Colonic mucosa (tissue), 4 donors: ENCODE measurements at regions not wholly inside any gene's neighbourhood (a gene's known extent, or its start where the extent isn't known, plus 50 kb on each side); places are given as distances from the start of the nearest gene placed in this dataset.

ENCODE experiments used
- DNase-seq: peaks from one replicate; pipeline ENCODE4 v3.0.0-alpha.2; 2020
- H3K27ac ChIP-seq: fragments of 200-600 bp; one replicate; pipeline ENCODE4 v1.8.0; 2021
- H3K27me3 ChIP-seq: fragments of 200-600 bp; one replicate; pipeline ENCODE4 v1.8.0; 2021
- H3K36me3 ChIP-seq: fragments of 200-600 bp; one replicate; pipeline ENCODE4 v1.8.0; 2021
- H3K4me1 ChIP-seq: fragments of 200-600 bp; one replicate; pipeline ENCODE4 v1.8.0; 2021; ENCODE audit warnings: mild to moderate bottlenecking
- H3K4me3 ChIP-seq: fragments of 200-600 bp; one replicate; pipeline ENCODE4 v1.8.0; 2021
- H3K9ac ChIP-seq, 2 donors: one replicate each; pipeline ENCODE4 v1.7.0; 2013; ENCODE audit warnings: control low read depth in 2 of 2, low read depth in 2 of 2, low read length in 2 of 2
- H3K9me3 ChIP-seq: fragments of 200-600 bp; one replicate; pipeline ENCODE4 v1.8.0; 2021
- intact Hi-C: fragments of 100-400 bp; cut with DNase I; formaldehyde crosslinking; loops from one replicate; pipeline ENCODE4 v1.14.1; 2022
- TF ChIP-seq, protein P1 (sequence below): fragments of 200-600 bp; IDR thresholded peaks from one replicate; pipeline ENCODE4 v1.8.0; 2022; ENCODE audit warnings: antibody characterized with exemption, mild to moderate bottlenecking
- donor health status: healthy.
- donor health status: DM: no; HTN: no; CAD: no.
- donor health status: DM: no; HTN: no; CAD: no.

GRCh38 chr12:78403681-78404080, 460.9 kb upstream of the SYT1 start:
- no peaks in the 10 kb centered on the region for H3K4me1 ChIP-seq
- TF ChIP-seq, protein P1, sequence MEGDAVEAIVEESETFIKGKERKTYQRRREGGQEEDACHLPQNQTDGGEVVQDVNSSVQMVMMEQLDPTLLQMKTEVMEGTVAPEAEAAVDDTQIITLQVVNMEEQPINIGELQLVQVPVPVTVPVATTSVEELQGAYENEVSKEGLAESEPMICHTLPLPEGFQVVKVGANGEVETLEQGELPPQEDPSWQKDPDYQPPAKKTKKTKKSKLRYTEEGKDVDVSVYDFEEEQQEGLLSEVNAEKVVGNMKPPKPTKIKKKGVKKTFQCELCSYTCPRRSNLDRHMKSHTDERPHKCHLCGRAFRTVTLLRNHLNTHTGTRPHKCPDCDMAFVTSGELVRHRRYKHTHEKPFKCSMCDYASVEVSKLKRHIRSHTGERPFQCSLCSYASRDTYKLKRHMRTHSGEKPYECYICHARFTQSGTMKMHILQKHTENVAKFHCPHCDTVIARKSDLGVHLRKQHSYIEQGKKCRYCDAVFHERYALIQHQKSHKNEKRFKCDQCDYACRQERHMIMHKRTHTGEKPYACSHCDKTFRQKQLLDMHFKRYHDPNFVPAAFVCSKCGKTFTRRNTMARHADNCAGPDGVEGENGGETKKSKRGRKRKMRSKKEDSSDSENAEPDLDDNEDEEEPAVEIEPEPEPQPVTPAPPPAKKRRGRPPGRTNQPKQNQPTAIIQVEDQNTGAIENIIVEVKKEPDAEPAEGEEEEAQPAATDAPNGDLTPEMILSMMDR: no peak
- H3K27ac ChIP-seq: no peak overlapping the region
- no peak overlapping the region for H3K4me3 ChIP-seq
- intact Hi-C loops: no loop called here
- H3K27me3 ChIP-seq: no peaks in the 10 kb centered on the region
- no peak overlapping the region for H3K9ac ChIP-seq
- no peaks in the 10 kb centered on the region for H3K36me3 ChIP-seq
- no peaks in the 10 kb centered on the region for H3K9me3 ChIP-seq
- no peak for DNase-seq

DNA sequence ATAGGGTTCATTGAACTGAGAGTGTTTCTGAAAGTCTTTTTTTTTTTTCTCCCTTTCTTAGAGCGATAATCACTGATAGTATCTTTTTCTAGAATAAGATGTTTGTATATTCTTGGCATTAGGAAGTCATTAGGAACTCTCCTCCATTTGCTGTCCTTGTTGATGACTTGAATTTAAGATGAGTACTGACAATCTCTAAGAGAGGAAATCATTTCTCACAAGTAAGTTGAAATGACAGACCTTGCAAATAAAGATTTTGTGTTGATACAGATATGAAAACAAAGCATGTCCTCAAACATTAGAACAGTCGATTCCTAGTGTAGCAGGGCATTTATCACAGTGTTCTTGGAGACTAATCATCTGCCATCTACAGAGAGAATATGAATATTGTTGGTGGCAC, 458.4 kb upstream of the SYT1 start:
- no peak overlapping the region for H3K9ac ChIP-seq
- H3K4me1 ChIP-seq: no peaks in the 10 kb centered on the region
- H3K27me3 ChIP-seq: no peaks in the 10 kb centered on the region
- intact Hi-C loops: no loop called here
- H3K36me3 ChIP-seq: no peaks in the 10 kb centered on the region
- TF ChIP-seq, protein P1: no peak
- no peak for DNase-seq
- no peak overlapping the region for H3K4me3 ChIP-seq
- H3K9me3 ChIP-seq: no peaks in the 10 kb centered on the region
- no peak overlapping the region for H3K27ac ChIP-seq

DNA sequence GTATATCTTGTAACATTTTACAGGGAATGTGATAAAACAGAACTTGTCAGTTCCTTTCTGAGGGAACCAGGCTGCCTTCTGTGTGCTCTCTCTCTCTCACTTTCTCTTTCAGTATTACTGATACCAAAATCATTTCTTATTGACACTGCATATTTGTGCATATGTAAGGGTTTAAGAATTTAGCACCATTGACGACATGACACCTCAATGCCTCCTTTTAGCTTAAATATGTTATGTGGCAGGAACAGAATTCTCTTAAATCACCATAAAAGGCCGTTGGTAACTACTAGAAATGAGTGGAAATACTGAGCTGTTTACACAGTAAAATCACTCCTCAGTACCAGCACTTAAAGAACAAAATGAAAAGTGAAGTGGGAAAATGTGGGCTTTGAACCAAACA, 457.7 kb upstream of the SYT1 start:
- Histone ChIP-seq H3K4me1 (no peaks in the 10 kb centered on the region), H3K27ac (no peak overlapping the region), H3K36me3 (no peaks in the 10 kb centered on the region), H3K27me3 (no peaks in the 10 kb centered on the region), H3K9ac (no peak overlapping the region), H3K4me3 (no peak overlapping the region), H3K9me3 (no peaks in the 10 kb centered on the region)
- intact Hi-C loops: no loop called here
- TF ChIP-seq, protein P1: no peak
- DNase-seq: no peak

GRCh38 chr12:78407722-78408121, 456.9 kb upstream of the SYT1 start:
- Histone ChIP-seq H3K9ac (no peak overlapping the region), H3K36me3 (no peaks in the 10 kb centered on the region), H3K4me3 (no peak overlapping the region), H3K9me3 (no peaks in the 10 kb centered on the region), H3K27ac (no peak overlapping the region), H3K27me3 (no peaks in the 10 kb centered on the region), H3K4me1 (no peaks in the 10 kb centered on the region)
- DNase-seq: no peak
- intact Hi-C loops: no loop called here
- TF ChIP-seq, protein P1: no peak

DNA sequence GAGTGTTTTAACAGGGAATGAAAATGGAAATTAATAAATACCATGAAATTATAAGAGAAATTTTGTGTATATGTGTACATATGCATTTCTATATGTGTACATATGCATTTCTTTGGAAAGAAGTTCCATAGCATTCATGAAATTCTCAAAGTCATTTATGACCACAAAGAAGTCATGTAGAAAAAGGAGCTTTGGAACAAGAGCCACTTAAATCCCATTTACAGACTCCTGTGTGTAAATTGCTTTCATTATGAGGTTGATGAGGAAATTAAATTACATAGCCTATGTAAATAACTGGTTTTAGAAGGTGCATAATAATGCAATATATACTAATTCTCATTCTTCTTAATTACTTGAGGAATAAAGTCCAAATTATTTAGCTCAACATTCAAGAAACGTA, 450.5 kb upstream of the SYT1 start:
- intact Hi-C loops: no loop called here
- TF ChIP-seq, protein P1: no peak
- Histone ChIP-seq H3K36me3 (no peaks in the 10 kb centered on the region), H3K4me1 (no peaks in the 10 kb centered on the region), H3K4me3 (no peak overlapping the region), H3K27ac (no peak overlapping the region), H3K9me3 (no peaks in the 10 kb centered on the region), H3K27me3 (no peaks in the 10 kb centered on the region), H3K9ac (no peak overlapping the region)
- no peak for DNase-seq

DNA sequence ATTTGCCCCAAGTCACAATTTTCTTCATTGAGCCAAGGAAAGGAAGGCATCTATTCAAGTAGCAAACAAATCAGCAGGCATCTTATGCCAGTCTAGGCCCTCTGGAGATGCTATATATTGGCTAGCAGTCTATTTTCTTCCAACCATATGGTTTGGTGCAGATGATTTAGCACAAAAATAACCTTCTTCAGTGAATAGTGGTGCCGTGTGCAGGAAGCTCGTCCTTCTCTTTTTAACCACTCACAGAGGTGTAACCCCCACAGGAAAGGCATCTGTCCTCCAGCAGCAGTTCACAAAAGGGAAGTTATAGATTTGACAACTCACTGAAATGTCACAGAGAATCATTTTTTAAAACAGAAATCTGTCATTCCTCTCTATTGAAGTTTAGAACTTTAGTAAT, 445.7 kb upstream of the SYT1 start:
- intact Hi-C loops: no loop called here
- Histone ChIP-seq H3K27me3 (no peaks in the 10 kb centered on the region), H3K9me3 (no peaks in the 10 kb centered on the region), H3K9ac (no peak overlapping the region), H3K4me1 (no peaks in the 10 kb centered on the region), H3K36me3 (no peaks in the 10 kb centered on the region), H3K27ac (no peak overlapping the region), H3K4me3 (no peak overlapping the region)
- no peak for DNase-seq
- TF ChIP-seq, protein P1: no peak
